Astrocyte (in vitro differentiated cells and primary cell): ENCODE measurements at regions not wholly inside any gene's neighbourhood (a gene's known extent, or its start where the extent isn't known, plus 50 kb on each side); places are given as distances from the start of the nearest gene placed in this dataset.

Experiments
- CTCF ChIP-seq: IDR thresholded peaks from 2 replicates; pipeline ENCODE4 v1.5.1; 2011; ENCODE audit warnings: low read depth, mild to moderate bottlenecking, inconsistent platforms, low read length, moderate library complexity; ENCODE audit not compliant: insufficient read depth
- EZH2 ChIP-seq: IDR thresholded peaks from 2 replicates; pipeline ENCODE4 v1.6.1; 2012; ENCODE audit warnings: mild to moderate bottlenecking, low read length, inconsistent platforms; ENCODE audit not compliant: insufficient read depth

GRCh38 chr2:5403392-5403791 is 288.8 kb upstream of the SOX11 start:
- TF ChIP-seq CTCF (no peak), EZH2 (no peak)
